ENCODE measurements at regions not wholly inside any gene's neighbourhood (a gene's known extent, or its start where the extent isn't known, plus 50 kb on each side); places are given as distances from the start of the nearest gene placed in this dataset.

DNA sequence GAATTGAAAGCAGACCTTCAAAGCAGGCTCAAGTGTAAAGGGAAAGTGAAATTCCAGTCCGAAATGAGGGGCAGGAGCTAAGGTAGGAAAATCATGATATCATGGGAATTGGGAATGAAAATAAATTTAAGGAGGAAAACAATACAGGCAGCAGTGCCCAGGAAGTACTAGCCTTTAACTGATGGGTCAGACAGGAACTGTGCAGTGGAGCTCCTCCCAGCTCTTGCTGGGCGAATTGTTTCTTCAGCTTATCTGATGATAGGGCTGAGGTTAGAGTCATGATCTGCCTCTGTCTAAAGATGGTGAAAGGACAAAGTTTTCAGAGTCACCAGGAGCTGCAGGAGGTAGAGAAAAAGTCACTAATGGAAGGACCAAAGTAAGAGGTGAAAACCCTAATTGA is 457.9 kb upstream of the PTCHD4 start:
- Histone ChIP-seq H3K4me1 (no peaks in the 10 kb centered on the region; the same call in 1 of the 2 replicates), H3K27me3 (no peaks in the 10 kb centered on the region), H3K4me3 (ENCODE audit: low read depth, low read length) (no peak overlapping the region), H3K9me3 (no peaks in the 10 kb centered on the region), H3K36me3 (no peaks in the 10 kb centered on the region)
- DNase-seq = no peak
- no peak for TF ChIP-seq CTCF (IDR thresholded peaks at IDR 0.05; ENCODE audit: low read depth, low read length)

DNA sequence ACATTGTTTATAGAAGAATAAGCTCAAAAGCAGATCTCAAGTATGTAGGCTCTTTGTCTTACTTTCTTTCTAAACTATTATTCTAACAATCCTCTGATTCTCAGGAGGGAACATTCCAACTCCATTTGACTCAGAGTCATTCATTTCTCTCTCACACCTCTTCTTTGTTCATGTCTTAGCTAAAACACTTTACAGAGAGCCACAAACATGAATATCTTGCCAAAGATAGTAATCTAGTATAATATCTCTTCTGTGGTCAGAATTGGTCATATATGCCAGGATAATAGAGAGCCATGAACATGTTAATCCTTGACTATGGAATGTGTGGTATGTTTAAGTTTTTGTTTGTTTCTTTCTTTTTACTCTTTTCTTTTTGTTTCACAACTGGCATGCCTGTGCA is 456.0 kb upstream of the PTCHD4 start:
- no peaks in the 10 kb centered on the region; the same call in 1 of the 2 replicates for H3K4me1 ChIP-seq
- DNase-seq = no peak
- no peak overlapping the region for H3K4me3 ChIP-seq (ENCODE audit: low read depth, low read length)
- no peaks in the 10 kb centered on the region for H3K9me3 ChIP-seq
- H3K36me3 ChIP-seq = no peaks in the 10 kb centered on the region
- no peaks in the 10 kb centered on the region for H3K27me3 ChIP-seq
- TF ChIP-seq CTCF (IDR thresholded peaks at IDR 0.05; ENCODE audit: low read depth, low read length) = no peak

DNA sequence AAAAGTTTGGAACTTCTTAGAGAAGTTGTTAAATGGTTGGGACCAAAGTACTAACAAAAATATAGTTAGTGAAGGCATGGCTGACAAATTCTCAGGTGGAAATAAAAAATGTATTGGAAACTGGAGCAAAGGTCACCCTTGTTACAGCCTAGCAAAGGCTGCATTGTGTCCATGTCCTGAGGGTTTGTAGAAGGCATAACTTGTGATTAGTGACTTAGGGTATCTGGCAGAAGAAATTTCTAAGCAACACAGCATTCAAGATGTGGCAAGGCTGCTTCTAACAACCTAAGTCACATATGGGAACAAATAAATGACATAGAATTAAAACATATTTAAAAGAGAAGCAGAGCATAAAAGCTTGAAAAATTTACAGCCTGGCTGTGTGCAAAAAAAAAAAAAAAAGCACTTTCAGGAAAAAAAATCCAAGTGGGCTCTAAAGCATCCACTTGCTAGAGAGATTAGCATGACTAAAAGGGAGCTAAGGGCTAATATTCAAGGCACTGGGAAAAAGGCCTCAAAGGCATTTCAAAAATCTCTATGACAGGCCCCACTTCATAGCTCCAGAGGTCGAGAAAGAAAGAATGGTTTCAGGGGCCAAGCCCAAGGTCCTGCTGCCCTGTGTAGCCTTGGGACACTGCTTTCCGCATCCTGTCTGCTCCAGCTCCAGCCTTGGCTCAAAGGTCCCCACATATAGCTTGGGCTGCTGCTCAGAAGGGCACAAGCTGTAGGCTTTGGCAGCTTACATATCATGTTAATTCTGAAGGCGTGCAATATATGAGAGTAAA is 453.2 kb upstream of the PTCHD4 start:
- no peak for DNase-seq
- H3K27me3 ChIP-seq = no peaks in the 10 kb centered on the region
- no peak for TF ChIP-seq CTCF (IDR thresholded peaks at IDR 0.05; ENCODE audit: low read depth, low read length)
- no peaks in the 10 kb centered on the region for H3K36me3 ChIP-seq
- H3K4me1 ChIP-seq = no peaks in the 10 kb centered on the region; the same call in 1 of the 2 replicates
- H3K9me3 ChIP-seq = no peaks in the 10 kb centered on the region
- H3K4me3 ChIP-seq (ENCODE audit: low read depth, low read length) = no peak overlapping the region

GRCh38 chr6:48563433-48563832 is 452.4 kb upstream of the PTCHD4 start:
- Histone ChIP-seq H3K4me3 (ENCODE audit: low read depth, low read length) (no peak overlapping the region), H3K36me3 (no peaks in the 10 kb centered on the region), H3K27me3 (no peaks in the 10 kb centered on the region), H3K4me1 (no peaks in the 10 kb centered on the region), H3K9me3 (no peaks in the 10 kb centered on the region)
- no peak for DNase-seq
- no peak for TF ChIP-seq CTCF (IDR thresholded peaks at IDR 0.05; ENCODE audit: low read depth, low read length)

DNA sequence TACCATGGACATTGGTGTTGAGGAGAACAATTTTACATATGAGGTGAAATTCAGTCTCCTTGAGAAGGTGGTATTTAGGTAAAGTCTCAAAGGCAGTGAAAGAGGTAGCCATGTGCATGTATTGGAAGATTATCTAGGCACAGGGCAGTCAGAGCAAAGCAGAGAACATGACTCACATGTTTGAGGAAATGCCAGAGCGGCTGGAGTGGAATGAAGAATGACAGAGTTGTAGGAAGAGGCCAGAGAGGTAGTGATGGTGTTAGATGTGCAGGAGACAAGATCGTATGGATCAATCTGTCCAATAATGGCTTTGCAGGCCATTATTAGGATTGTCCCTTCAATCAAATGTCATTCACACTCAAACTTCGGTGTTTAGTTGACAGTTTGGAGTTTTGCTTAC is 449.4 kb upstream of the PTCHD4 start:
- Histone ChIP-seq H3K4me1 (no peaks in the 10 kb centered on the region), H3K4me3 (ENCODE audit: low read depth, low read length) (no peak overlapping the region), H3K27me3 (no peaks in the 10 kb centered on the region), H3K36me3 (no peaks in the 10 kb centered on the region), H3K9me3 (no peaks in the 10 kb centered on the region)
- DNase-seq = no peak
- no peak for TF ChIP-seq CTCF (IDR thresholded peaks at IDR 0.05; ENCODE audit: low read depth, low read length)

GRCh38 chr6:48553467-48554189 is 442.6 kb upstream of the PTCHD4 start:
- DNase-seq = no peak
- H3K4me1 ChIP-seq = no peaks in the 10 kb centered on the region
- TF ChIP-seq CTCF (IDR thresholded peaks at IDR 0.05; ENCODE audit: low read depth, low read length) = no peak
- no peaks in the 10 kb centered on the region for H3K36me3 ChIP-seq
- no peaks in the 10 kb centered on the region for H3K27me3 ChIP-seq
- no peak overlapping the region for H3K4me3 ChIP-seq (ENCODE audit: low read depth, low read length)
- H3K9me3 ChIP-seq = no peaks in the 10 kb centered on the region
